ENCODE measurements at regions not wholly inside any gene's neighbourhood (a gene's known extent, or its start where the extent isn't known, plus 50 kb on each side); places are given as distances from the start of the nearest gene placed in this dataset.
"Not testable (repeated sequence)": the region's sequence is repeated elsewhere in the genome, so short reads cannot be mapped to it uniquely, and the experiment has no call there.

DNA sequence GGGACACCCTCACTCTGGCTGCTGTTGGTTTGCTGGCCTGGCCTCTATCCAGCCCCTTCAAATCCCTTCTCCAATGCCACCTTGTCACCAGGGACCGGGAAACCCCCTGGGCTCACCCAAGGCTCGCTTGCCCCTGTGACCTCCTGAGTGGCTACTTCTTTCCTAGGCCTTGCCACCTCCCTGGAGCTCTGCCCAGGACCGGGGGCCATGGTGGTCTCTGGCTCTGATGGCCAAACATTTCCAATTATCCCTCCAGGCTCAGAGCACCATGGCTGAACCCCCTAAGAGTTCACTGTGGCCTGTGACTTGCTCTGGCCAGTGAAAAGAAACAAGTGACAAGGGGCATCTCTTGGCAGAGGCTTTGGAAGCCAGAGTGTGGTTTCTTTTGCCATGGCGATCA lies 237.6 kb downstream of the TFCP2L1 start:
- no peak for DNase-seq (ENCODE audit: low read depth in 2 of 2)

DNA sequence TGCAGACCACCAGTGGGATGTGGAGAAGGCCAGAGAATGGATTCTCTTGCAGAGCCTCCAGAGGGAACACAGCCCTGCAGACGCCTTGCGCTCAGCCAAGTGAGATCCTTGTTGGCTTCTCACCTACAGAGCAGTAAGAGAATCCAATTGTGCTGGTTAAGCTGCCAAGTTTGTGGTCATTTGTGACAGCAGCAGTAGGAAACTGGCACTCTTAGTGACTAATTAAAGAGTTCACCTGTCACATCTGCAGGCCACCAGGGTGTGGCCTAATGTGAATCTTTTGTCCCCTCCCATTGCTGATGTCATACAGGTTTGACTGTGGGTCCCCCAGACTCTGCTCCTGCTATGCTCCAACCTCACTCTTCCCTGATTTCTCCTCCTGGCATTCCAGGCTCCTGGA lies 235.9 kb downstream of the TFCP2L1 start:
- no peak for DNase-seq (ENCODE audit: low read depth in 2 of 2)

DNA sequence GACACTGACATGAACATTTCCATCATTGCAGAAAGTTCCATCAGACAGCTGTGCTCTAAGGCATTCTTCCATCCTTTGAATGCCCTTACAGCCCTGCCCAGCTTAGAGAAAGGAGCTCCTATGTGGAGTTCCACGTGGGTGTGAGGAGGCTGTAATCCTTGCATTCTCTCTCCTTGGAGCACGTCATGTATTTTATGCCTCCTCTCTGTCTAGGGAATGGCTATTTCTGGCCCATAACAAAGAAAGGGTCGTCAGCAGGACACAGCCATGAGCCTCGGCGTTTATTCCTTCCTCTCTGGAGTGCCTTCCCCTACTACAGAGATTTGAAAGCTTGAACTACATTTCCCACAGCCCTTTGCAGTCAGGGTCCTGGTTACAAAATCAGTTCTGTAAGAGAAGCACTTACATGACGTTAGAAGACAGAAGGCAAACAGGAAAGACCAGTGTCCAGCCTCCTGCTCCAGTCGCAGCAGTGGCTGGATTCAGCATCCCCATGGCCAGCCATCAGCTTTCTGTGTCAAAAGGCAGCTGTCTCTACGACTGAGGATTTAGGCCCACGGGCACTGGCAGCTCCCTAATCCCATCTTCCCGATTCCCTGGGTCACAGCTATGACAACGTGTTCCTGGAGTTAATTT lies 234.9 kb downstream of the TFCP2L1 start:
- no peak for DNase-seq (ENCODE audit: low read depth in 2 of 2)

DNA sequence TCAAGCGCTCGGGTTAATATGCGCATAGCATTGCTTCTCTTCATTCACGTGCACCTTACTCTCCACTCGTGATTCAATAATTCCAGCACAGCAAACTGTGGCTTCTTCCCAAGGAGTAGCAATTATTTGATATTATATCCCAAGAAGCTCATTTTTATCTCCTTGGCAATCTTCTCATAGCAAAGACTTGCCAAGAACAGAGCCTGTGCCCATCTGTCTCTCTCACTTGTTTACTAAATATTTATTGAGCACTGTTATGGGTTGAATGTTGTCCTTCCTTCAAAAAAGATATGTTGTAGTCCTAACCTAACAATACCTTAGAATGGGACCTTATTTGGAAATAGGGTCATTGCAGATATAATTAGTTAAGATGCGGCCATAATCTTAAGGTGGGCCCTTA lies 233.7 kb downstream of the TFCP2L1 start:
- DNase-seq (ENCODE audit: low read depth in 2 of 2): no peak

DNA sequence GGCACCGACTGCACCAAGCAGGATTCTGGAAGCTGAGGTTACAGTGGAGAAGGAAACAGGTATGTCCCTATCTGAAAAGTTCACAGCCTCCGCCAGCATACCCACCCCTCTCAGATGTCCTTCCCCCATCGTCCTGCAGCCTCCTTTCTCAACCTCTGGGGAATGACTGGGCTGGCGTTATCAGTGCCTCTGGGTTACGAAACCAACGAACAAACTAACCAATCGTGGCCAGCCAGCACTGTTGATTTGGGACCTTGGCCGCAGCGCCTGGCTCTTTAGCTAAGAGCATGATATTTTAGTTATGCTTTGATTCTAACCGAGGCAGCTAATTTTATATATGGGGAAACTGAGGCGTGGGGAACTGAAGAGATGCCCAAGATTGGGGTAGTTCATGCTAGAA lies 233.0 kb downstream of the TFCP2L1 start:
- no peak for DNase-seq (ENCODE audit: low read depth in 2 of 2)

DNA sequence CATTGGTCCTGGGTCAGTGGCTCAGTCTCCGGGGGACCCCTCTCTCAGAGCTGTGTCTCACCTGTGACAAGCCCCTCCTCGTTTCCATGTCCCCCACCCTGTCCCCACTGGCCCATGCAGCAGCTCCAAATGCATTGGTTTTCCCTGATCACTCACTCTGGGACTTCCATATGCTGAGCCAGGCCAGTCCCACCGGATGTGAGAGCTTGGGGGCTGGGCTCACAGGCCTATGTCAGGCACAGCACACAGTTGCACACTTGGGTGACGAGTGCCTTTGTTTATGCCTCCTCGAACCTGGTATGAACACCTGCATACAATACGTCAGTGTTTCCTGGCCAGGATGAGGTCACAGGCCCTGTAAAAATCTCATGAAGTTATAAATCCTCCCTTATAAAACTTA lies 232.5 kb downstream of the TFCP2L1 start:
- DNase-seq (ENCODE audit: low read depth in 2 of 2): no peak

DNA sequence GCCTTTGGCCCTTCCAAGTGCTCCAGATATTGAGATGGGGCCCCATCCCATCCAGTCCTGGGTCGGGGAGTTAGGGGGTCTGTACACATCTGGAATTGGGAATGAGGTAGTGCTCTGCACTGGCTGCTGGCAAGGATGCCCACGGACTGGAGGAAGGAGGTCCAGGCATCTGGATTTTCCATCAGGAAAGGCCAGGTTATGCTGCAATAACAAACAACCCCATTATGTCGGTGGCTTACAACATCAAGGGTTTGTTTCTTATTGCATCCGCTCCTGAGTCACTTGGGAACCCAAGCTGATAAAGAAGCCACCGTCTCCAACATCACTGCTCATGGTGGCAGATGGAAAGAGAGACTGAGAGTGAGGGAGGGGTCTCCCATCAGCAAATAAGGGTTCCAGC lies 229.9 kb downstream of the TFCP2L1 start:
- DNase-seq (ENCODE audit: low read depth in 2 of 2): no peak

DNA sequence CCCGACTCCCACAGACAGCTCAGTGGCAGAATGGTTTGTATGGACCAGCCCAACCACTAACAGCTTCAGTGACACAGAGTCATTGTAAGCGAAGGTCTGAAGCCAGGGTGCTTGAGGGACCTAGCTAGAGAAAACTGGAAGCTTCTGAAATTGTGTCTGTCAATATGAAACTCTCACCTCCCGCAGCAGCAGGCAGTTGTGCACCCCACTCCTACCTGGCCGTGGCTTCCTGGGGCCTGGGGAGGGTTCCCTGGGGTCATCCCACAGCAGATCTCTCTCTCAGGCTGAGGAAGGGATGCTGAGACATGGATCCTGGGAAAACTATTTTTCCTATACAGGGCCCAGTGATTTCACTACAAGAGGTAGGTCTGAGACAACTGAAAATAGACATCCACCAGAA lies 229.5 kb downstream of the TFCP2L1 start:
- no peak for DNase-seq (ENCODE audit: low read depth in 2 of 2)

DNA sequence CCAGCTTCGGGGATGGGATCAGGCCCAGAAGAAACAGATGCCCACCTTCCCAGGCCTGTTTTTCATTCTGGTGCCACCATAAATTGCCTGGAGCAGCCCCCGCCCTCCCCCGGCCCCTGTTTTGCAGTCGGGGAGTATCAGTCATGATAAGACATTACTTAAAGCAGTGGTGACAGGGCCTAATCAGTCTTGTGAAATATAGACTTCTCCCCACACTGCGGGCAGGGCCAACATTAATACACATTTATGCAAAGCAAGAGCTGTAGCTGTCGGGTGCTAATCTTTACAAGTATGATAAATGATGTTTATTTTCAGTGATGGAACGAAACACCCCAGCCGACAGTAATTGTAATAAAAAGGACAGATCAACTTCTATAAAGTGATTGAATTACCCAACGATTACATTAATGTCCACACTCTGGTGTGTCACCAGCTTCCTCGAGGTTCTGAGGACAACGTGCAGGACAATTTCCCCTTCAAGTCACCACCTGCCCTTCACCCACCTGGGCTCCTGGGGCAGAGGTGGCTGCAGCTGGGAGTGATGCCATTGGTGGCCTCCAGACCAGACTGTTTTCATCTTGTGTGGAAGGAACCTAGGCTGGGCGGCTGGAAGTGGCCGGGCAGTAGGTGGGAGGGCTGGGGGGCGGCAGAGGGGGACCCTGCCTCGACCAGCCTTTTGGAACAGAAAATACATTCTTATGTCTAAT lies 226.0 kb downstream of the TFCP2L1 start:
- no peak for DNase-seq (ENCODE audit: low read depth in 2 of 2)

DNA sequence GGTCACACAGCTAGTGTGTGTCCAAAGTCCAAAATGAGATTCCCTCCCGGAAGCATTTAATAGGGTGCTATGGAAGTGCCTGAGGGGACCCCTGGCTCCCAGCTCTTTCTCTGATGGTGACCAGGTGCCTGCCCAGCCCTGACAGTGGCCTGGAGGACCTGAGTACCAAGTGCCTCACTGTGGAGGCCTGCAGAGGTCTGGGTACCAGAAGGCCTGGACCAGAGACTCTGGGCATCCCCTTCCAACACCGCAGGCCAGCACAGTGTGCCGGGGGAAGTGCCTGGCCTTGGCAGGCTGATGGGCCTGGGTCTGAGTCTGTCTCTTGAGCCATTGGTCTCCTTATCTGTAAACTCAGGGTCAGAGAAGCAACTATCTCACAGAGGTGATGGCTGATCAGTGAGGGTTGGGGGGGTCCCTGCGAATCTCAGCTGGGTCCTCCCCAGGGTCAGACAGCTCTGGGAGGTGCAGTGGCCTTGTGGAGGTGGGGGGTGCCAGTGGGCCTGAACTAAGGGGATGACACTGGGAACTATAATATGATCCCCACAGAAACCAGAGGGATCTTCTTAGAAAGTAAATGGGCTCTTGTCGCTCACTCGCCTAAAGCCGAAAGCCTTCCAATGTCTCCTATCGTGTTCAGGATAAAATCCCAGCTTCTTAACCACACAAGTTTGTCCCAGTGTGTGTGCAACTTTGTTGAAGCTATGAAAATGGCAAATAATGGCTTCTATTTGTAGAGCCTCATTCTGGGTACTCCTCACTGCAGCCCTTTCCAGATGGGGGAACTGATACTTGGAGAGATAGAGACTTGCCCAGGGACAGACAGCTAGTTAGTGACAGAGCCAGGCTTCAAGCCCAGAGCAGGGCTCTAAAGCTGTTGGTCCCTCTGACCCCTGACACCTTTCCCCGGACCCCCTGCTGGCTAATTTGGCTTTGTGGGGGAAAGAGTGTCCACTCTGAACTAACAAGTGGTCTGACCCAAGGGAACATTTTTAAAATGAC lies 225.1 kb downstream of the TFCP2L1 start:
- DNase-seq (ENCODE audit: low read depth in 2 of 2): no peak

DNA sequence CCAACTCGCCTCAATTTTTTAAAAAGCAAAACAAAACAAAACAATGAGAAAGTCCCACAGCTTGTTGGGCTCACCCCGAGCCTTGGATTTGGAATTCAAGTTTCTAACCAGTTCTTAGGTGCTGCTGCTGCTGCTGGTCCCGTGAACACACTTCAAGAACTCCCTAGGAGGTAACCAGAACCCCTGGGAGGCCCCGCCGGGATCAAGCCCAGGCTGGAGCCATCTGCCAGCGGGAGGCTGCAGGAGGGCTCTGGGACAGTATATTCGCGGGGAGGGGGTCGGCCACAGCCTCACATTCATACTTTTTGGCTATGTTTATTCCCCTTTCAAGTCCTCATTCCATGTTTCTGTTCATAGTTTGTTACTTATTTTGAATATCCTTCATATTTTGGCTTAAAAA lies 223.4 kb downstream of the TFCP2L1 start:
- no peak for DNase-seq (ENCODE audit: low read depth in 2 of 2)

DNA sequence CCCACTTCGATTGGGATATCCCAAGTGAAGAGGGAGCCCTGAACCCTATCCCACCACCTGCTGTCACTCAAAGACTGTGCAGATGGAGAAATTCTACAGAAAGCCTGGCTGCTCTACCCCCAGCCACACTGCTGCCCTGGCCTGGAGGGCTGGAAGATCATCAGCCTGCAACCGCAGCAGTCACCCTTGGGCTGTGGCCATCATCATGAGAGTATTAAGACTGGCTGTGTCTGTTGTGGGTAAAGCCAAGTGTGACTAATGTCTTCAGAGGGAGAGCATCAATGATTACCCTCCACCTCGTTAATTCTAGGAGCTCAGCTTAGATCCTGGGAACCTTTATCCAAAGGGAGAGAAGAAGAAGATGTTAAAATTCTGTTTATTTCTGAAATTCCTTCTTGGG lies 221.5 kb downstream of the TFCP2L1 start:
- DNase-seq (ENCODE audit: low read depth in 2 of 2): no peak

DNA sequence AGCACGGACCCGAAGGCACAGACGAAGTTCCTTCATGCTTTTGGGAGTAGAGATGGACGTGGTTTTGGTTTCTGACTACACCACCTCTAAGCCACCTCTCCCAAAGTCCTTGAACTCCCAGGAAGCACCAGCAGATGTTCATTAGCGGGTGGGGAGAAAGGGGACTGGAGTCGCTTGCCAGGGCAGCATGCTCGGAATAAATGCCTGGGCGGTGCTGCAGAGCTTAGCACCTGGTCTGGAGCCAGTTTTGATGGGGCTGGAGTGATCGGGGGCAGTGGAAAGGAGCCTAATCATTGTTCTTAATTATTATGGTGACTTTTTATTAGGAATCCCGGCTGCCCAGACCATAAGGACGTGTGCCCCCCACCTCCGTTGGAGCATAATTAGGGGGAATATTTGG lies 220.8 kb downstream of the TFCP2L1 start:
- DNase-seq (ENCODE audit: low read depth in 2 of 2): no peak

DNA sequence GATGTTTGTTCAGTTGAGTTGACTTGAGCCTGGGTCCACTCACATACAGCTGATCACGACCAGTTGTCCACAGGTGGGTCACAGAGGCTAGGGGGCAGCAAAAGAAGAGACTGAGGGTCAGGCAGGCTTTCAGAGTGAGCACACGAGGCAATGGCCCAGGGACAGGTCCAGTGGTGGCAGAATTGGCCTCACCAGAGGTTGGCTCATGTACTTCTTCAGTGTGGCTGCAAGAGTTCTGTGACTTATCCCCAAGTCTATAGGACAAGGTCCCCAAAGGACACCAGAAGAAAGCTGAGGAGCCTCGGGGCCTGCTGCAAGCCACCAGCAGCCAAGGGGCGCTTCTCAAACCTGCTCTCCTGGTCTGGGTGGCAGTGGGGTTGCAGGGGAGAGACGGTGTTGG lies 219.8 kb downstream of the TFCP2L1 start:
- no peak for DNase-seq (ENCODE audit: low read depth in 2 of 2)

DNA sequence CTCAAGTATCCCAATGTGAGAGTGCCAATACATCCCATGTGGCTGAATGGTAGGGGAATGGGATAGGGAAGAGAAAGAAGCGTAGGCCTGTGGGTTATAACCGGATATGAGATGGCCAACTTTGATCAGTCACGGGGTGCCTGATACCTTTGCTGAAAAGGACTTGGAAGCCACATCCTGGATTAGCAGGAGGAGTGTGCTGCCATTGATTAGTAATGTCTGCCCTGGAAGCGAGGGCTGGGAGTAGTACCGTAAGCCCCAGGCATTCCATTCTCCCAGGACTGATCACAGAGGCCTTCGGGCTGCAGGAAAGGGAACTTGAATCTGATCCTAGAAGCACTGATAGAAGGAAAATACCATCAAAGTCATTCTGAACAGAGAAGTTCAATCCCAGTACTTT lies 218.5 kb downstream of the TFCP2L1 start:
- DNase-seq (ENCODE audit: low read depth in 2 of 2): no peak

DNA sequence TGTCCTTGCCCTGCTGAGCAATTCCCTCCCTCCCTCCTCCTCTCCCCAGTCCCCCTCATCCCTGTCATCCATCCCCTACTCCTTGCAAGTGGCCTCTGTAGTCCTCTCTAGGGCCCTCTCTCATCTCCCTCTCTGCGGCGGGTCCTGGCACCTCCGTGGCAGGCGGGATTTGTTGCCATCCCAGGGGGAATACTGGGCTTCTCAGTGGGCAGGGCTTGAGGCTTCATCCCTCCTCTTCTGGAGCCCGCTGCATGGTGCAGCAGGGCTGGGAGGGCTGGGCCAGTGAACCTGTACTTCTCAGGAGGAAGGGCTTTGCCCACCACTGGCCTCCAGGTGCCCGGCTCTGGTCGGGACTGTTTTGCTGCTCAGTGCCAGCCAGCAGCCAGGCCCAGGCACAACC lies 216.2 kb downstream of the TFCP2L1 start:
- DNase-seq (ENCODE audit: low read depth in 2 of 2): no peak

DNA sequence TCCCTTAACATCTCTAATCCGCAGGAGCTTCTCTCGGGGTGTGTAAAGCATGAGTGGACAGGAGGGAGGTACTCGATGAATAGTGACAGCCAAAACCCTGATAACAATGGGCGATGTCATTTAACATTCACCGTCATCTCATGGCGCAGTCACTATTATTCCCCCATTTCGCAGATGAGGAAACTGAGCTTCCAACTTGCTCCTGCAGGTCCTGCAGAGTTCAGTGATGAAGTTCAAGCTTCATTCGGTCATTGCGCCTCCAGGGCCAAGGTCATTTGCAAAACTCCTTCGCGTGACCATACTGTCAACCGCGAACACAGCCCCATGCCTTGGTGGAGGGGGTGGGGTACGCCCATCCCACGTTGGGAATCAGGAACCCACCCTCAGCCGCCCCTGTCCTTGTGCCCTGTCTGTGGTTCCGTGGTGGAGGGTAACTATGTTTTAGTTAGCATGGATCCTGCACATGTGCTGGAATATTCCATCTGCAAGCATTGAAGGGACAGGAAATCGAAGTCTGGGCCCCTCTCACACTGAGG lies 215.5 kb downstream of the TFCP2L1 start:
- DNase-seq (ENCODE audit: low read depth in 2 of 2): no peak

DNA sequence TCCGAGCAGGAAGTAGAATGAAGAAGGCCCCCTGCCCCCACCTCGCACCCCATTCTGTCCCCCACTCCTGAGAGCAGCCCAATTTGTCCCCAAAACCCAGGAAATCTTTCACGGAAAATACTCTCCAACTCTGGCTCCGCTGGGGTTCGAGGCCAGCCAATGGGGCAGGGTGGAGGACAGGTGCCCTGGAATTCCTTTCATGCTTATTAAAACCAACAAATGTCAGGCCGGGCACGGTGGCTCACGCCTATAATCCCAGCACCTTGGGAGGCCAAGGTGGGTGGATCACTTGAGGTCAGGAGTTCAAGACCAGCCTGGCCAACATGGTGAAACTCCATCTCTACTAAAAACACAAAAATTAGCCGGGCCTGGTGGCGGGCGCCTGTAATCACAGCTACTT lies 214.9 kb downstream of the TFCP2L1 start:
- DNase-seq (ENCODE audit: low read depth in 2 of 2): not testable (repeated sequence)

DNA sequence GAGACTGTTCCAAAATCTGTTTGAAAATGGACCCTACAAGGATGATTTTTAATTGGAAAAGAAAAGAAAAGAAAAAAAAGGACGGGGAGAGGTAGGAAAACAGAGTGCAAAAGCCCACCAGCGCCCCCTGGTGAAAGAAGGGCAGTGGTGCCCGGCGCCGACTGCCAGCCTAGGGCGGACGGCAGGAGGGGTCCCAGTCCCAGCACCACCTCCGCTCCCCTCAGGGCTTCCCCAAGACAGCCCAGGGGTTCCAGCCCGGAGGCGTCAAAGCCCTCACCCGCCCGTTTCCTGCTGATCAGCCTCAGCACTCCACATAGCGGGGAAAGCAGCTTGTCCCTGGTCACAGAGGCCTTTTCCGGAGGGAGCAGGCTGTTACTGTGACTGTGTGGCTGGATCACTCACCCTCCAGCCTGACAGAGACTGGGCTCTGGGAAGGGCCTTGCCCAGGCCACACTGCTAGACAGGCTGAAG lies 213.9 kb downstream of the TFCP2L1 start:
- DNase-seq (ENCODE audit: low read depth in 2 of 2): peak; percentile 40 to 53

DNA sequence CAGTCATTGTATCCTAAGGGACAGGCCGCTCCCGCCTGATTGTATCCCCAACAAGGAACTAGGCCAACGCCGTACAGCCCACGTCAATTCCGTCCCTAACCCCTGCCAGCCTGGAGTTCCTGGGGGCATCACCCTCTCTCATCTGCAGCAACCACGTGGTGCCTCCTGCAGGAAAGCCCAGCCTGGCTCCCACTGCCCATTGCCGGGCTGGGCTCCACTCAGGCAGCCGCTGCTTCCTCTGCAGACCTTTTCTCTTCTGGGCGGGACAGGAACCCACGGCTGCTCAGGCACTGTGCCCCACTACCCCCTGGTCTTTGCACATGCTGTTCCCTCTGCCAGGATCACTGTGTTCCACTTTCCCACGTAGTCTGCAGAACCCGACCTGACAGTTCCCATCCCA lies 212.2 kb downstream of the TFCP2L1 start:
- DNase-seq (ENCODE audit: low read depth in 2 of 2): no peak

DNA sequence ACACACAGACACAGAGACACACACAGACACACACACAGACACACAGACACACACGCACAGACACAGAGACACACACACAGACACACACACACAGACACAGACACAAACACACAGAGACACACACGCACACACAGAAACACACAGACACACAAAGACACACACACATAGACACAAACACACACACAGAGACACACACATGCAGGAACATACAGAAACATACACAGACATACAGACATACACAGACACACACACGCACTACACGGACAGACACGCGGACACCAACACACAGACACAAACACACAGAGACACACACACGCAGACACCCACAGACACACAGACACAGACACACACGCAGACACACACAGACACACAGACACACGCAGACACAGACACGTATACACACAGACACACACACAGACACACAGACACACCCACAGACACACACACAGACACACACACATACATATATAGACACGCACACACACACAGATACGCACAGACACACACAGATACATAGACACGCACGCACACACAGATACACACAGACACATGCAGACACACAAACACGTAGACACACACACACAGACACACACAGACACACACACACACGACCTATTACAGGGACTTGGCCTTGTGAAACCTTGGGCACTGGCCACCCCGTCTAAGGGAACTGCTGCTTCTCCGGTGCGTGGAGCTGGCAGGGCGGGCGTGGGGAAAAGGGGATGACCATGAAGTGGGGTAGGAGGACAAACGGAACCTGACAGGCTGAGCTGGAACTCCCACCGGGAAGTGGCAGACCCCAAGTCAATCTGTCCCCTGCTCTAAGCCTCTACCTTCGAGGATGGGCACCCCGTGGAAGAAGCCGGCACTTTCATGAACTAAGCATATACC lies 211.4 kb downstream of the TFCP2L1 start:
- DNase-seq (ENCODE audit: low read depth in 2 of 2): no peak
